ENCODE measurements at regions not wholly inside any gene's neighbourhood (a gene's known extent, or its start where the extent isn't known, plus 50 kb on each side); places are given as distances from the start of the nearest gene placed in this dataset.
"Not testable (repeated sequence)": the region's sequence is repeated elsewhere in the genome, so short reads cannot be mapped to it uniquely, and the experiment has no call there.

GRCh38 chr4:179361978-179362486 lies 1919.8 kb upstream of the AGA start:
- DNase-seq, result no peak

GRCh38 chr4:179365932-179366331 lies 1923.7 kb upstream of the AGA start:
- DNase-seq, result not testable (repeated sequence)

- no peak for DNase-seq
Measured at GRCh38 chr4:179372242-179372641, 1930.0 kb upstream of the AGA start.

DNA sequence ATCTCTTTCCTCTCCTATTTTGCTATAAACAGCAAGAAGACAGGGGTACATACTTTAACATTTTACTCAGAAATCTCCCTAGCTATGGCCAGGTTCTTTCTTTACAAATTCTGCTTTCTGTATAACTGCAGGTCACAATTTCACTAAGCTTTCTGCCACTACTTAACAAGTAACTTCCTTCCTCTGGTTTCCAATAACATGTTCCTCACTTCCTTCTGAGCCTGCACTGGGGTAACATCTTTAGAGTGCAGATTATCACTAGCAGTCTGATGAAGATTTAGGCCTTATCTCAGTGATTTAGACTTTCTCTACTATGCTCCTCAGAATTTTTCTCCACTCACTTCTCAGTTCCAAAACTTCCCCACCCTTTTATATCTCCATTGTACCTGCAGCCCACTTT lies 1930.5 kb upstream of the AGA start:
- DNase-seq, result no peak

GRCh38 chr4:179378847-179379246 lies 1936.6 kb upstream of the AGA start:
- DNase-seq, result not testable (repeated sequence)

- no peak for DNase-seq
Measured at GRCh38 chr4:179392787-179393186, 1950.5 kb upstream of the AGA start.

- DNase-seq, result no peak
Measured at GRCh38 chr4:179398414-179398813, 1956.2 kb upstream of the AGA start.

- DNase-seq, result peak; percentile 0
Measured at GRCh38 chr4:179399054-179399782, 1957.0 kb upstream of the AGA start.

DNA sequence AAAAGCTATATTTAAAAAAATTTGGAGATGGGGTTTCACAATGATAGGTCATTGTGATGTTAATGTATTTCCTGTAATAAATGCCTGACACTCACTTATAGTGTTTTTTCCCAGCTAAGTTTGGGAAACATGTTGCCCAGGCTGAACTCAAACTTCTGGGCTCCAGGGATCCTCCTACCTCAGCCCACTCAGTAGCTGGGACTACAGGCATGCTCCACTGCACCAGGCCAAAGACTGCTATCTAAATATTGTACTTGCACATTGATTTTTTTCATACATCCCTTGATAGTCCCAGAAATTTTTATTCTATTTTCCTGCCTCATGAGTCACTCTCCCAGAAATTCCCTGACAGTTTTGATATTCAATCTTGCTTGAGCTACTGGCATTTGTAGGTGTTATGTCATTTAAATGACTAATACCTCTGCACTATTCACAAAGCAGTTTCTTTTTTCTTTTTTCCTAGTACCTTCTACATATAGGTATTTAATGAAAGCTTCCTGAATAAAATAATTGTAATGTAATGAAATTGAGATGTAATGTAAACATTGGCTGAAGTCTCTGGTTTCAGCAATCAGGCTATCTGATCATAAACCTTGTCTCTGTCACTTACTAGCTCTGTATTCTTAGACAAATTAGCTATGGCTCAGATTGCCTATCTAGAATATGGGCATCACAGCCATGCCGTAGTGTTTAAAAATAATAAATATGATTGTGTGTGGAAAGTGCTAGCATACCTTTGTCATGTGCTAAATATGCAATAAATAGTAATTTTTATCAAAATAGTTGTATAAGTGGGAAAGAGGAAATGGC lies 1973.0 kb upstream of the AGA start:
- no peak for DNase-seq

DNA sequence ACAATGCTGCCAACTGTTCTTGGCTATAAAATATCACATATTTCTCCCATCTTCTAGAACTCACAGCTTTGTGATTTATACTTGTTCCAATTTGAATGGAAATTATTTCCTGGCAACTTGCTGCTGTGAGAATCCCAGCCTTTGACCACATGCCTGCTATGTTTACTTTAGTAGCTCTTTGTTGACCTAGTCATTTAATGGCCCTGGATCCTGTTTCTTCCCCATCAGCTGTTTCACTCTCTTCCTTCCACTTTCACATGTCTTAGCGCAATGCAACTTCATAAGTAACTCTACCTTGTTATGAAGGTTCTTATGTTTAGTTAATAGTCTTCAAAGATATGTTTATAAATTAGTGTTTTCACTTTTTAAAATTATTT lies 1973.6 kb upstream of the AGA start:
- DNase-seq, result no peak

GRCh38 chr4:179417357-179417756 lies 1975.1 kb upstream of the AGA start:
- no peak for DNase-seq

DNA sequence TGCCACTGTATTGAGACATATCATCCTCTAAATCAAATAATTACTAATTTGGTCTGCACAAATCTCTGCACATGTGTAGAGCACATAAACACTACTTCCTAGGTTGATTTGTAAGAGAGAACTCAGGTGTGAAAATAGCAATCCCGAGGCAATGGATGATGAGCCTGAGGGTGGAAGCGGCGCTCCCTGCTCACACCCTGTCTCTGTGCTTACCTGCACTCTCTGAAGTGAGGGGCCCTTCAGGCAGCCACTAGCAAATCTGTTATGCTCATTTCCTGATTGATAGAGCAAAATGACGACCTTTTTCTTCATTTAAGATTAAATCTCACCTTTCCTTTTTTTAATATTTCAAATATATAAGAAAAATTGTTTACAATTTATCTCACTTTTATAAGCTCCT lies 1995.7 kb upstream of the AGA start:
- DNase-seq, result no peak

DNA sequence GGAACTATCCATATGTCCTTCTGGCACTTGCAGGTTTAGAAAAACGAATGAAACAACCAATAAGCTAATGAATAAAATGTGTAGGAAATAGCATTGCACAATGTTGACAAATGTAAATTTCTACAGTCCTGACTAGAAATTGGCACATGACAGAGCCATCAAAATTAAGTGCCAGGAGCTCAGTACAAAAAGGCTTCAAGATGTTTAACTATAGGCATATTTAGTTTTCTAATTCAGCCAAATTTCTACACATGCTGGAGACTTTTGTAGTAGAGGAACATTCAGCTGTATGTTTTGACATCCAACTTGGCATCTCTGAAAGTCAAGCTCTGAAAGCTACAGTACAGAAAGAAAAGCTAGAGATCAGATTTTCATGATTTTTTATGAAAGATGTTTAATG lies 1999.4 kb upstream of the AGA start:
- DNase-seq, result peak; percentile 35

GRCh38 chr4:179447308-179447707 lies 2005.1 kb upstream of the AGA start:
- DNase-seq, result no peak

- DNase-seq, result no peak
Measured at GRCh38 chr4:179465131-179465797, 2023.0 kb upstream of the AGA start.

DNA sequence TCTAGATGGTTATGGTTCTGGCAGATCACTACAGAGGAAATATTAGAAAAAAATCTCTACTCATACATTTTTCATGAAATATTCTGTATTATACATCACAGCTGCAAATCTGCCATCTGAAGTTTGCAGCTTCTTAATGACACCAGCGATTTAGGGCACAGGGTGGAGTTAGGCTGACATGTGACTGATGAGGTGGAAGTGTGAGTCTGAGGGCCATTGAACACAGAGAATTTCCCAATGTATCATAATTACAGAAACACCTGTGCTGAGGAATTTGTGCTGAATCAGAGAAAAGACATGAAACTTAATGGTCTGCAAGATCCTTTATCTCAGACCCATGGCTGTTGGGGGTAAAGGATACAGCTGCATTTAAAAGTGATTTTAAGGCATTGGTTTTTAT lies 2025.6 kb upstream of the AGA start:
- DNase-seq, result peak; percentile 22

- no peak for DNase-seq
Measured at GRCh38 chr4:179472164-179472563, 2029.9 kb upstream of the AGA start.

GRCh38 chr4:179478608-179479007 lies 2036.4 kb upstream of the AGA start:
- no peak for DNase-seq

- no peak for DNase-seq
Measured at GRCh38 chr4:179485781-179486180, 2043.5 kb upstream of the AGA start.

DNA sequence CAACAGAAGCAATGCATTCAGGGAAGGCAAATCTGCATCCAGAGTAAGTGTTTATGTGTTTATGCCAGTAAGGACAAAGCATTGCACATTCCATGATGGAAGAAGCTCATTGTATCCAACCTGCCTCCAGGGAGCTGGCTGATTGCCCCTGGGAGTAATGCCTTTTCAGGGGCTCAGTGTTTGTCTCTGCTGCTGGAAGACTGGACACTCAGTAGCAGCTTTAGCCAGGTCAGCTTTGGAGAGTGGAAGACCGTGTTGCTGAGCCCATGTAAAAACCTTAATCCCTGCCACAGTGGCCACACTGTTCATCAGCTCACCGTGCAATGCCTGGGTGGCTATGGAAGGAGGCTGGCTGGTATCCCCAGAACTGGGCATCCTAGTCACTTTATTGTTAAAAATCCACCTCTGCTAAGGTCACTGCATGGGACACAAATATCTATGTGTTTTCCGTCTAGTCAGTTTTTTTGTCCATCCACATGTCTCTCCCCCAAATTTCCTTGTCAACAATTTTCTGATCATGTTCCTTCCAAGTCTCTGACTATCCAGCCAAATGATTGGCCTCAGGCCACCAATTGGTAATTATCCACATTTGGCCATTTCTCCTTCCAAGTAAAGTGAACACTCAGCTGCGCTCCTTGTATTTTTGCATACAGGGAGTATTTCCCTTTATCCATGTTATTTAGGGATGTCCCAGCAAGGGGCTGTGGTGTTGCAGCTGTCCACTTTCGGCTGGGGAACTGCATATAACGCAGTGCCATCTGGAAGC lies 2044.5 kb upstream of the AGA start:
- DNase-seq, result no peak

DNA sequence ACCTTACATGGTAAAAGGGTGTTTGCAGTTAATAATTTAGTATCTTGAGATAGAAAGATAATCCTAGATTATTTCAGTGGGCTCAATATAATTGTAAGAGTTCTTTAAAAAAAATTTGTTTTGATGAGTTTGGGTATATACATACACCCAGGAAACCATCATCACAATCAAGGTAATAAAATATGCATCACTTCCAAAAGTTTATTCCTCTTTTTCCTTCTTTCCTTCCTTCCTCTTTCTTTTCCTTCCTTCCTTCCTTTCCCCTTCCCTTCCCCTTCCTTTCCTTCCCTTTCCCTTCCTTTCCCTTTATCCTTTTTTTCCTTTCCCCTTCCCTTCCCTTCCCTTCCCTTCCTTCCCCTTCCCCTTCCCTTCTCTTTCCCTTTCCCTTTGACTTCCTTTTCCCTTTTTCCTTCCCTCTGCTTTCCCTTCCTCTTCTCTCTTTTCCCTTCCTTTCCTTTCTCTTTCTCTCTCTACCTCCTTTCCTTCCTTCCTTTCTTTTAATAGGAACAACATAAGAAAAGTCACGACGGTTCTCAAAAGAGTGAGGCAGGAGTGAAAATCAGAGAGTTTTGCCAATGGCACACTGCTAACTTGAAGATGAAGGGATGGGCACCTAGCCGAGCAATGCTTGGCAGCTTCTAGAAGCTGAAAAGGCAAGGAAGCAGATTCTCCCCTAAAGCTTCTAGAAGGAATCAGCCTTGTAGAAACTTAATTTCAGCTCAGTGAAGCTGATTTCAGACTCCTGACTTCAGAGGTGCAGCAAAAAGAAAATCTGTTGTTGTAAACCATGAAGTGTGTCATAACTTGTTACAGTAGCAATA lies 2050.2 kb upstream of the AGA start:
- no peak for DNase-seq

DNA sequence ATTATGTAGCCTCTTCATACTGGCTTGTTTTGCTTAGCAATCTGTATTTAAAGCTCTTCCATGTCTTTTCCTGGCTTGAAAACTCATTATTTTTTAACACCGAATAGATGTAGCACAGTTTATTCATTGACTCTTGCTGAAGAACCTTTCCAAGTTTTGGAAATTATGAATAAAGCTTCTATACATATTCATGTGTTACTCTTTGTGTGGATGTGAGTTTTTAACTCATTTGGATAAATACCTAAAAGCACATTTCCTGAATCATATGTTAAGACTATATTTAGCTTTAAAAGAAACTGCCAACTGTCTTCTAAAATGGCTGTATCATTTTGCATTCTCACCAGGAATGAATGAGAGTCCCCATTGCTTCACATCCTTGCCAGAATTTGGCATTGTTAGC lies 2061.7 kb upstream of the AGA start:
- no peak for DNase-seq
